CD8-positive, alpha-beta memory T cell (primary cell): ENCODE measurements at regions not wholly inside any gene's neighbourhood (a gene's known extent, or its start where the extent isn't known, plus 50 kb on each side); places are given as distances from the start of the nearest gene placed in this dataset.

Source experiments
- CTCF ChIA-PET: fragments of 350-600 bp; sonication (Branson Sonifier 250); formaldehyde crosslinking; loops from one replicate; lab custom pipeline; 2021; ENCODE audit warnings: antibody characterized with exemption; lab: Charles Lee
- POLR2A ChIA-PET: fragments of 350-600 bp; sonication (Branson Sonifier 250); formaldehyde crosslinking; loops from one replicate; lab custom pipeline; 2021; ENCODE audit warnings: antibody characterized with exemption; lab: Charles Lee
- DNase-seq, 5 donors: peaks; one replicate each; pipeline versions ENCODE4 v3.0.0 to v3.0.0-alpha.2; 2020 to 2022; ENCODE audit warnings: mixed read lengths in 1 of 5
- H3K27ac ChIP-seq: one replicate; pipeline ENCODE4 v1.7.0; 2013; ENCODE audit warnings: low read depth, mild to moderate bottlenecking, low read length, moderate library complexity
- H3K27me3 ChIP-seq: 2 replicates; pipeline ENCODE4 v1.7.0; 2013; ENCODE audit warnings: low read length, mild to moderate bottlenecking; ENCODE audit not compliant: insufficient read depth, poor library complexity, severe bottlenecking
- H3K36me3 ChIP-seq: 2 replicates; pipeline ENCODE4 v1.7.0; 2013; ENCODE audit warnings: mild to moderate bottlenecking, low read length, moderate library complexity; ENCODE audit not compliant: insufficient read depth
- H3K4me1 ChIP-seq: 2 replicates; pipeline ENCODE4 v1.7.0; 2013; ENCODE audit warnings: mild to moderate bottlenecking, low read length, moderate library complexity; ENCODE audit not compliant: insufficient read depth
- H3K4me3 ChIP-seq: 2 replicates; pipeline ENCODE4 v1.7.0; 2013; ENCODE audit warnings: mild to moderate bottlenecking, low read length
- H3K9me3 ChIP-seq: 2 replicates; pipeline ENCODE4 v1.7.0; 2013; ENCODE audit warnings: mild to moderate bottlenecking, low read length
- H3K27ac Mint-ChIP-seq, 8 donors: one replicate each; pipeline ENCODE4 v1.8.0; 2020 to 2021; ENCODE audit warnings: mixed read lengths in 8 of 8, mild to moderate bottlenecking in 6 of 8, inconsistent platforms in 3 of 8, moderate library complexity in 3 of 8
- H3K27me3 Mint-ChIP-seq, 2 donors: one replicate each; pipeline ENCODE4 v1.8.0; 2020 to 2021; ENCODE audit warnings: mixed read lengths in 2 of 2, mild to moderate bottlenecking in 1 of 2, moderate library complexity in 1 of 2
- H3K36me3 Mint-ChIP-seq, 3 donors: one replicate each; pipeline ENCODE4 v1.8.0; 2020 to 2021; ENCODE audit warnings: mixed read lengths in 3 of 3, inconsistent platforms in 1 of 3, mild to moderate bottlenecking in 1 of 3
- H3K4me1 Mint-ChIP-seq, 3 donors: one replicate each; pipeline ENCODE4 v1.8.0; 2020 to 2021; ENCODE audit warnings: mixed read lengths in 3 of 3, inconsistent platforms in 1 of 3, mild to moderate bottlenecking in 1 of 3
- H3K4me3 Mint-ChIP-seq, 7 donors: one replicate each; pipeline ENCODE4 v1.8.0; 2020 to 2021; ENCODE audit warnings: mixed read lengths in 7 of 7, mild to moderate bottlenecking in 6 of 7, moderate library complexity in 4 of 7, inconsistent platforms in 2 of 7
- H3K9me3 Mint-ChIP-seq, 5 donors: one replicate each; pipeline ENCODE4 v1.8.0; 2020 to 2022; ENCODE audit warnings: mixed read lengths in 5 of 5, mild to moderate bottlenecking in 3 of 5, moderate library complexity in 2 of 5, inconsistent platforms in 1 of 5

- Mint-ChIP-seq H3K27me3 (peaks cover 0 to 5% of the 10 kb centered on the region in 2 donors), H3K4me1 (no peaks in the 10 kb centered on the region), H3K4me3 (no peak overlapping the region), H3K9me3 (no peaks in the 10 kb centered on the region), H3K36me3 (no peaks in the 10 kb centered on the region), H3K27ac (no peak overlapping the region)
- Histone ChIP-seq H3K27ac (no peak overlapping the region), H3K9me3 (no peaks in the 10 kb centered on the region), H3K4me1 (no peaks in the 10 kb centered on the region), H3K36me3 (no peaks in the 10 kb centered on the region), H3K4me3 (no peak overlapping the region), H3K27me3 (no peaks in the 10 kb centered on the region)
- DNase-seq = no peak
- ChIA-PET POLR2A (no interaction called here), CTCF (no interaction called here)
Measured at GRCh38 chr5:123264394-123264793, 158.8 kb downstream of the CEP120 start.

- Mint-ChIP-seq H3K4me1 (no peaks in the 10 kb centered on the region), H3K27ac (no peak overlapping the region)
- CTCF ChIA-PET = no interaction called here
Measured at GRCh38 chr5:123263859-123264258, 159.3 kb downstream of the CEP120 start.

GRCh38 chr5:123262216-123262823, 160.9 kb downstream of the CEP120 start:
- CTCF ChIA-PET = no interaction called here

More at GRCh38 chr5:123263859-123264258, 159.3 kb downstream of the CEP120 start:
- POLR2A ChIA-PET = no interaction called here
- no peaks in the 10 kb centered on the region for H3K9me3 ChIP-seq
- H3K4me1 ChIP-seq = no peaks in the 10 kb centered on the region
- H3K27ac ChIP-seq = no peak overlapping the region
- no peak for DNase-seq
- Mint-ChIP-seq H3K36me3 (no peaks in the 10 kb centered on the region), H3K4me3 (no peak overlapping the region), H3K9me3 (no peaks in the 10 kb centered on the region), H3K27me3 (peaks cover 0 to 5% of the 10 kb centered on the region in 2 donors)
- no peaks in the 10 kb centered on the region for H3K36me3 ChIP-seq
- no peaks in the 10 kb centered on the region for H3K27me3 ChIP-seq
- no peak overlapping the region for H3K4me3 ChIP-seq

GRCh38 chr5:123261752-123262151, 161.5 kb downstream of the CEP120 start:
- H3K36me3 ChIP-seq = no peaks in the 10 kb centered on the region
- CTCF ChIA-PET = no interaction called here
- H3K9me3 Mint-ChIP-seq = peaks cover 0 to 11% (median 10%) of the 10 kb centered on the region in 5 donors
- no peak overlapping the region for H3K27ac Mint-ChIP-seq
- H3K27me3 Mint-ChIP-seq = peaks cover 5 to 6% of the 10 kb centered on the region in 2 donors
- no peaks in the 10 kb centered on the region for H3K27me3 ChIP-seq
- no peak overlapping the region for H3K4me3 ChIP-seq
- no peaks in the 10 kb centered on the region for H3K36me3 Mint-ChIP-seq
- POLR2A ChIA-PET = no interaction called here
- DNase-seq = no peak
- H3K4me1 ChIP-seq = no peaks in the 10 kb centered on the region
- no peak overlapping the region for H3K4me3 Mint-ChIP-seq
- no peak overlapping the region for H3K27ac ChIP-seq
- no peaks in the 10 kb centered on the region for H3K9me3 ChIP-seq
- H3K4me1 Mint-ChIP-seq = no peaks in the 10 kb centered on the region

More at GRCh38 chr5:123262216-123262823, 160.9 kb downstream of the CEP120 start:
- H3K27me3 ChIP-seq = no peaks in the 10 kb centered on the region
- H3K27me3 Mint-ChIP-seq = peaks cover 2 to 5% of the 10 kb centered on the region in 2 donors
- no peaks in the 10 kb centered on the region for H3K4me1 ChIP-seq
- no peak overlapping the region for H3K4me3 ChIP-seq
- H3K27ac ChIP-seq = no peak overlapping the region
- POLR2A ChIA-PET = no interaction called here
- no peak overlapping the region for H3K27ac Mint-ChIP-seq
- H3K4me1 Mint-ChIP-seq = no peaks in the 10 kb centered on the region
- no peaks in the 10 kb centered on the region for H3K9me3 ChIP-seq
- peaks cover 0 to 6% (median 5%) of the 10 kb centered on the region in 5 donors for H3K9me3 Mint-ChIP-seq
- H3K36me3 ChIP-seq = no peaks in the 10 kb centered on the region
- no peak overlapping the region for H3K4me3 Mint-ChIP-seq
- H3K36me3 Mint-ChIP-seq = no peaks in the 10 kb centered on the region
- DNase-seq = no peak

- ChIA-PET CTCF (no interaction called here), POLR2A (no interaction called here)
- H3K27me3 ChIP-seq = no peaks in the 10 kb centered on the region
- no peak overlapping the region for H3K4me3 ChIP-seq
- H3K36me3 ChIP-seq = no peaks in the 10 kb centered on the region
- Mint-ChIP-seq H3K4me3 (no peak overlapping the region), H3K27ac (no peak overlapping the region), H3K9me3 (peaks cover 0 to 14% (median 3%) of the 10 kb centered on the region in 5 donors), H3K4me1 (no peaks in the 10 kb centered on the region), H3K27me3 (peaks cover 3 to 9% of the 10 kb centered on the region in 2 donors), H3K36me3 (peaks cover 0 to 1% (median 0%) of the 10 kb centered on the region in 3 donors)
- no peaks in the 10 kb centered on the region for H3K4me1 ChIP-seq
- no peak for DNase-seq
- no peak overlapping the region for H3K27ac ChIP-seq
- no peaks in the 10 kb centered on the region for H3K9me3 ChIP-seq
Measured at GRCh38 chr5:123249446-123249845, 160.4 kb downstream of the PRDM6 start.

GRCh38 chr5:123245689-123246088, 156.6 kb downstream of the PRDM6 start:
- no peak overlapping the region for H3K4me3 Mint-ChIP-seq
- Histone ChIP-seq H3K4me3 (no peak overlapping the region), H3K27me3 (no peaks in the 10 kb centered on the region), H3K27ac (no peak overlapping the region), H3K9me3 (no peaks in the 10 kb centered on the region), H3K36me3 (no peaks in the 10 kb centered on the region), H3K4me1 (no peaks in the 10 kb centered on the region)
- no peak overlapping the region for H3K27ac Mint-ChIP-seq
- H3K9me3 Mint-ChIP-seq = peaks cover 0 to 5% (median 0%) of the 10 kb centered on the region in 5 donors
- peaks cover 3 to 16% of the 10 kb centered on the region in 2 donors for H3K27me3 Mint-ChIP-seq
- H3K4me1 Mint-ChIP-seq = no peaks in the 10 kb centered on the region
- ChIA-PET CTCF (no interaction called here), POLR2A (no interaction called here)
- DNase-seq = no peak
- H3K36me3 Mint-ChIP-seq = peaks cover 0 to 1% (median 0%) of the 10 kb centered on the region in 3 donors

- Mint-ChIP-seq H3K4me1 (no peaks in the 10 kb centered on the region), H3K4me3 (no peak overlapping the region), H3K27ac (no peak overlapping the region), H3K27me3 (peaks cover 5 to 16% of the 10 kb centered on the region in 2 donors), H3K36me3 (no peaks in the 10 kb centered on the region), H3K9me3 (peaks cover 0 to 5% (median 0%) of the 10 kb centered on the region in 5 donors)
- H3K9me3 ChIP-seq = no peaks in the 10 kb centered on the region
- H3K4me3 ChIP-seq = no peak overlapping the region
- no peaks in the 10 kb centered on the region for H3K4me1 ChIP-seq
- no peak for DNase-seq
- no peaks in the 10 kb centered on the region for H3K36me3 ChIP-seq
- no peak overlapping the region for H3K27ac ChIP-seq
- ChIA-PET POLR2A (no interaction called here), CTCF (no interaction called here)
- no peaks in the 10 kb centered on the region for H3K27me3 ChIP-seq
Measured at GRCh38 chr5:123244458-123244857, 155.4 kb downstream of the PRDM6 start.
